DMS153 treated with DMSO at 0.1 percent for 48 hours (cell line): ENCODE measurements at regions not wholly inside any gene's neighbourhood (a gene's known extent, or its start where the extent isn't known, plus 50 kb on each side); places are given as distances from the start of the nearest gene placed in this dataset.
"Not testable (repeated sequence)": the region's sequence is repeated elsewhere in the genome, so short reads cannot be mapped to it uniquely, and the experiment has no call there.

Experiments used
- DNase-seq: peaks from one replicate; lab custom pipeline; 2025; ENCODE audit not compliant: unreplicated experiment; lab: John Stamatoyannopoulos, UW

DNA sequence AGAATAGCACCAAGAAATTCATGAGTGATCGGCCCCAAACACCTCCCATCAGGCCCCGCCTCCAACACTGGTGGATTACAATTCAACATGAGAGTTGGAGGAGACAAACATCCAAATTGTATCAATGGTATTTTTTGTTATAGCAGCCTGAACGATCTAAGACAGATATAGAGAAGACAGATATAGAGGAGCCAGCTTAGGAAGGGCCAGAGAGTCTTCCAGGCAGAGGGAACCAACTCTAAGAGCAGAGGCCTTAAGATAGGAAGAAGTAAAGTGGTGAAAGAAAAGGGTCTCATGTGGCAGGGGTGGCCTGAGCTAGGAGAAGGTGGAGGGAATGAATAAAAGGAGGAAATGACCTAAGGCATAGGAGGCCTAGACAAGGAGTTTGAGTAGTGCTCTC is 158.8 kb upstream of the TBL1XR1 start:
- DNase-seq, result no peak

DNA sequence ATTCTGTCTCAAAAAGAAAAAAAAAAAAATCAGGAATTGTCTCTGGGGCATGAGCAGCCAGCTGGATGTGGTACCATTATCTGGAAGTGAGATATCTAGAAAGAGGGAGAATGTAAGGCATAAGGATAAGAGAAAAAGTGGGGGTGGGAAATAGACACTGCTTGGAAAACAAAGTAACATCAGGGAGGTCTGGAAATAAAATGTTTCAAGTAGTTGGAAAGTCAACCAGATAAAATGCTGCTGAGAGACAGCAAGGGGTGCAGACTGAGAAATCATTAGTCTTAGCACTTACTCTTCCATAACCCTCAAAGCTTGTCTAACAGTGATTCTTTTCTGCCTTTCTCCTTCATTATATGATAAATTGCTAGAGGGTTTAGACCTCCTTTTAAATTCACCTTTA is 159.7 kb upstream of the TBL1XR1 start:
- no peak for DNase-seq

DNA sequence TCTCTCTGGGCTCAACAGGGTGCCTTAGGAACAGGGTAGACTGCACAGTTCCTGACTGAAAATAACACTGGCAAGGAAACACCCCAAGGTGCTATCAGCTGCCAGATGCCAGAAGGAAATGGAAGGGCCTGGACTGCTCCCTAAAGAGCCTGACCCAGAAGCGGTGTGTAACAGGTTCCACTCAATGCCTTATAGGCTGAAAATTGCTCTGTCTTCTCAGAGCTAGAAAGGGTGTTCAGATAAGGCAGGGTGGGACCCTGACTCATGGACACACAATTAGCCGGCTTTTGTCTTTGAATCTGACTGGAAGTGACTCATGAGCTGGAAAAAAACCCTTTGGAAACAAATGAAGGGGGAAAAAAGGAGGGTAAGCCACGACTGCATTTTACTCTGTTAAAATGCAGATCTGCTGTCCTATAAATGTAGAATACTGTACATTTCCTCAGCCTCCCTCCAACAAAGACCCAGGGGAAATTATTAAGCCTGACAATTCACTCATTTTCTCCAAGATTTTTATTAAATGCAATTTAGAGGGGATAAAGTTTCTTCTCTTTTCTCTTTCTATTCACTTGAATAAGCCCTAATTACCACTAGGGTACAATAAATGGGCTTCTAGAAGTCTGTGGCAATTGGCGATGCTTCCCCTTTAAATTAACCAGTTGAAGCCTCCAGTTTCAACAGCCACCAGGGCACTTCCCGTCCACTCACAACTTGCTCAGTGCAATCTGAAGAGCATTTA is 160.2 kb upstream of the TBL1XR1 start:
- no peak for DNase-seq

DNA sequence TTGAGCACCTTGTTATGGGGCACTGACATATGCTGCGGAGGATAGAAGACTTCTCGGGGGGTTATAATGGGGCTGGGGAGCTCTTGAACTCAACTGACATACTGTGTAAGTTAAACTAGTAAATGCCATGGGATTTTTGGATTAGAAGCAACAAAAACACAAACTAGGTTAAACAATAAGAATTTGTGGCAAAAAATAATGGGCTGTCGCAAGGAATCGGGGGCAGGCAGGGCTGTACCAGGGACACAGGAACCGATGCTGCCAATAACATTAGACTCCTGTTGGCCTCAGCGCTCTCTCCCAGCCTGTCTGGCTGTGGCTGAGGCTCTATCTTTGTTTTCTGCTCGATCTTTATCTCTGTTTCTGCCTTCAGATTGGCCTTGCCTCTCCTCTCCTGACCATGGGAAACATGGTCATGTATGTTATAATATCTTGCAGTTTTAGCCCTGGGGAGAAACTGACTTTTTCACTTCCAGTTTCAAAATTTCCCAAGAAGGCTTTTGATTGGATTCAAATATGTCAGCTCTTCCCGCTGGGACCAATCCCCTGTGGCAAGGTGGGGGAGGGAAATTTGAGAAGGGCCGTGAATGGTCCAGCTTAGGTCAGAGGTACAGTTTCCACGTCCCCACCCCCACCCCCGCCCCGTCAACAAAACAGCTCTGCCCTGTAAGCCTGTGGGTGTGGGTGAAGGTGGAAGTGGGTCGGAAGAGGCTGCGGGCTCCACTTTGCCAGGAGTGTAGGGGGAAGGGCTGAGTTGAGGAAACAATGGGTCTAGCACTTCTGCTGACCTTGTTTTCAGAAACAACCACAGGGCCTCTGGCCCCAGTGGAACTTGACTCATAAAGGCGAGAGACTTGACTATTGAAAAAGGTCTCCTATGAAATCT is 161.1 kb upstream of the TBL1XR1 start:
- DNase-seq, result peak; percentile 94

DNA sequence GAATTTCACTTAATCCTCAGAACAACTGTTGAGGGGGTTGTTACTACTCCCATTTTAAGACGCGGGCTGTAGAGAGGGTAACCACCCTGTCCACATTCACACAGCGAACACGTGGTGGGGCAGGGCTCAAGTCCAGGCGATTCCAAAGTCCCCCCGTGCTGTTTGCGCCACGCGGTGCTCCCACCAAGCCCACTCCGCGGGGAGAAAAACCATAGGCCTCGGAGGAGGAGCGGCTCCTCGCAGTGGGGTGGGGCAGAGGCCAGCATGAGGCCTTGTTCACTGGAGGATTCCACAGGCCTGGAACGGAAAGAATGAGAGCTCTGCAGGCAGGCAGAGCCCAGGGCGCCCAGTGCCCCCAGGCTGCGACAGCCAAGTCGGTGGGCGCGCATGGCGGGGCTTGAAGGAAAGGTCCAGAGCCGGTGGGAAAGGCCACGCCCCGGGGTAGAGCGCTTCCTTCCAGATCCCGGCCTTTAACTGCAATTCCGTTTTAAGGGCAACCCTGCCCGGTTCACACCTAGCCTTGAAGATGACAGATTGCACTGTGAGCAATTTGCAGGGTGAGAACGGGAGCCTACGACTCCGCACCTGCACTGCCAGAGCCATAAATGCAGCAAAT is 161.8 kb upstream of the TBL1XR1 start:
- peak; percentile 40 for DNase-seq

DNA sequence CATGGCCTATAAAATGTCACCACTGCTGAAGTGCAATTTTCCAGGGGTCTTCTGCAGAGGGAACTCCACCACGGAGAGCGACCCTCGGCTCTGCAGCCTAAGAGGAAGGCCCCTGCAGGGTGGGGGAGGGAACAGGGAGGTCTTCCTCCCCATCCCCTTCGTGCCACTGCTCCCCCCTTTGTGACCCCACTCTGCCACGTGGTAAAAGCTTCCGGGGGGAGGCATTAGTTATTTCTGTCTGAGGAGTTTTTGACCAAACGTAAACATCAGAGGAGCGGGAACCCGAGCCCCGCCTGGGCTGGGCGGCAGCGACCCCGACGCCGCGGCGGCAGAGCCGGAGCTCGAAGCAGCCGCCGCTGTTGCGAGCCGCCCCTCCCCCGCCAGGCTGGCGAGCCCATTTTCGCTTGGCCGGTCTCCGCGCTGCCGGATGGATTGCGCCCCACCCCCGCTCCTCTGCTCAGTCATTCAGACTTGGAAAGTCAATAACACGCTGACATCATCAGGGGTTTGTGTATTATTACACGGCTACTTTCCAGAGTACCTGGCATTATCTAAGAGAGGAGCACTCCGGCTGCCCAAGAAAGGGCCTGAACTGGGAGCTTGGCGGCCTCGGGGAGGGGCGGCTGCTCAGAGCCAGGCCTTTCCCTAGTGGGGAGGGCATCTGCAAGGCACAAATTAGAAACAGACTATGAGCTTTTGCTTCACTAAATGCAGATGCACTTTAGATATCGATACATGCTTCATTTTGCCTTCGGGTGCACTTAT is 162.5 kb upstream of the TBL1XR1 start:
- peak; percentile 87 for DNase-seq

DNA sequence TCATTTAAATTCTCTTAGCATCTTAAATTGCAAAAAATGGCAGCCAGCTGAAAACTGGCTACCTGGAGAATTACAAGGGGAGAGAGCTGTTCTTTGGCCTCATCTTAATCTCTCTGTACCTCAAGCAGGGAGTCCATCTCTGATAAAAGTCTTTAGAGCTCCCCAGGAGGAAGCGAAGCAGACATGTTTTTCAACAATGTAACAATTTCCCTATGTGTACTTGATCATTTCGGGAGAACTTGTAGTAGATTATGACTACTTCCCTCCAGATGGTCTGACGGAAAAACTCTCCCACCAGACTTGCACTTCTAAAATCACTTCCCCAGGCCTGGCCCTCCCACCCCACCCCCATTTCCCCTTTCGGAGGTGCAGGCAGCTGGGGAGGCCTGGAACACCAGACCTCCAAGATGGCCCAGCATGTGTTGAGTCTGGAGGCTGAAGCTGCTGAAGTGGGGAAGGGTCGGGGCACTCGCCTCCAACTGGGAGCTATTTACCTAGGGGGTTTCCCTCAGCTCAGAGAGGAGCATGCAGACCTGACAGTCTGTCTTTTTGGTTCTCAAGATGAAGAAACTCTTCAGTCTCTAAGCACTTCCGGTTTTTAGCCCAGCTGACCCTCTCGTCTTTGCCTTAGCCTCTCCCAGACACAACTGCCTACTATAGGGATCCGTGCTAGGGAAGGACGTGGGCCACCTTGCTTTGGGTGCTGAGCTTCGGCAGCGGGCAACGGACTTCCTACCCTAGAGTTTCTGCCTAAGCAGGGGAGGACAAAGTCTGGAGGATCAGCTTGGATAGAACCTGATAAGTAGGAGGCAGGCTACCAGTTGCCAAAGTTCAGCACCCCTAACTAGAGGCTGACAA is 164.0 kb upstream of the TBL1XR1 start:
- no peak for DNase-seq

DNA sequence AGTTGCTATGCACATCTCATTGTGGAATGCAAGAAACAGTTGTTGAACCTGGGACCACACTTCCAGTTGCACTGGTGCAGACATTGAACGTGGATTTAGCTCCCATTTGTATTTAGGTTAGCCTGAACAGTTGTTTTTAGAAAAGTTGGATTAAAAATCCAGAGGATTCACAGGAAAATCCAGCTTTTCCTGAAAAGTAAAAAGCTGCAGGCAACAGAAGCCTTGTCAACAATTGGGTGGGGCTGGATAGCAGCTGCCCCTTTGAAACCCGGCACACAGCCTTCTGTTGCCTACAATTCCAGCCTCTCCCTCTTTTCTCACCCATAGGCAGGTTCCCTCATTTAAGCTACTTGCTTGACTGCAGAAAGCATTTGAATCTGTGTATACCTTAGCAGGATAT is 165.3 kb upstream of the TBL1XR1 start:
- DNase-seq, result no peak

DNA sequence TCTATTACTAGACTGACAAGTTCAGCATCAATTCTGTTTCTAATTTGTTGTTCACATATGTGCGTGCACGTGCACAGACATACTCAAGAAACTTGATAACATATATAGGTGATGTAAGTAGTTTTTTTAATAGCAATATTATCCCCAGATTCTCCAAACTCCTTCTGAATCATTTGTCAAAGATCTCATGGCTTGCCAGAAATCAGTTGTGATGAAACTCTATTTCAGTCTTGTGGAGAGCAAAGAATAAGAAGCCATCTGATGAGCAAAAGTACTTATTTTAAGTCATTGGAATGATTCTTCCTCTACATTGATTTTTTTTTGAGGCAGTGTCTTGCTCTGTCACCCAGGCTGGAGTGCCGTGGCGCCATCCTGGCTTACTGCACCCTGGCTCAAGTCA is 167.0 kb upstream of the TBL1XR1 start:
- DNase-seq, result no peak

DNA sequence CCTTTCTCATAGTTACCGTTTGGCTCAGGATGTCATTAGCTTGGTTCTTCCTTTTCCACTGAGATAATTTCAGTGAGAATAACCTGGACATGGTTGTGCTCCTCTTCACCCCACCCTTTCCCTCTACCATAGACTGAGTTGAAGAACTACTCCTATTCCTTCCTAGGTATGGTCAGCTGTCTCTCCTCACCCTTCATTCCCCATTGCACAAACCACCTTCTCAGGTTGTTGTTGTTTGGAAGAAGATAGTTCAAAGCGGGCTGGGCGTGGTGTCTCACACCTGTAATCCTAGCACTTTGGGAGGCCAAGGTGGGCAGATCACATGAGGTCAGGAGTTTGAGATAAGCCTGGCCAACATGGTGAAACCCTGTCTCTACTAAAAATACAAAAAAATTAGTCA is 168.0 kb upstream of the TBL1XR1 start:
- not testable (repeated sequence) for DNase-seq

DNA sequence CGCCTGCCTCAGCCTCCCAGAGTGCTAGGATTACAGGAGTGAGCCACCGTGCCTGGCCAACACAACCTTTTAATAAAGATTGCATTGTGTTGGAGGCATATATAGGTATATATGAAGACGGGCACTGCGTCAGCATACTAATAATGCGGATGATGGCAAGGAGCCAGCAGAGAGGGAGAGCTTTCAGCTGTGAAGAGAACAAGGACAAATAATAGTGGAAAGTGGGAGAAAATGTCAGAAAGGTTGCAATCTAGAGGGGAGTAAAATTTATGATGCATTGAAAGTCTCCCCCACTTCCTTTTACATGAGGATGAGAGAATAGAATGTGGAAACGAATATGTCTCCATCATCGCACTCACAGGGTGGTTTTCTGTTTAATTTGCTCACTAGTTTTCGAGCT is 170.5 kb upstream of the TBL1XR1 start:
- no peak for DNase-seq

DNA sequence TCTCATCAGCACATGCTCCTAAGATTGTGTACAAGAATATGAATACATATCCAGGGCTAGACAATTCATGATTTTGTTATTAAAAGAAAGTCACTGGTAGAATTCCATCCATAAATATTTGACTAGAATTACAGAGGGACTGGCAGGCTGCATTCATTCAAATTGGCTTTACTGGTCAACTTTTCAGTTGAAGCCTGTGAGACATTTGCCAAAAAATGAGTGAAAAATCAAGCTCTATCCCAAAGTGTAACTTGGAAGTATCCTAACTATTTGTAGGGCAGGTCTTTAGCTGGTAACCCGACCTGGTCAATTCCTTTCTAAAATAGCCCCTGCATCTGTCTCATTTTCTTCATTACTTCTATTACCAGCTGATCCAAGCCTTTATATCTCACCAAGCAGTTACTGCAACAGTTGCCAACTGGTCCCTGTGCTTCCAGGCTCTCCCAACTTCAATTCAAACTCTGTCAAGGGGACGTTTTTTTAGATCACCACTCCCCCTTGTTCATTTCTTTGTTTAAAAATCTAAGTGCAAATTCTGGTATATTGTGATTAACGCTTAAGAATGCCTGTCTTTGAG is 173.1 kb upstream of the TBL1XR1 start:
- DNase-seq, result no peak

DNA sequence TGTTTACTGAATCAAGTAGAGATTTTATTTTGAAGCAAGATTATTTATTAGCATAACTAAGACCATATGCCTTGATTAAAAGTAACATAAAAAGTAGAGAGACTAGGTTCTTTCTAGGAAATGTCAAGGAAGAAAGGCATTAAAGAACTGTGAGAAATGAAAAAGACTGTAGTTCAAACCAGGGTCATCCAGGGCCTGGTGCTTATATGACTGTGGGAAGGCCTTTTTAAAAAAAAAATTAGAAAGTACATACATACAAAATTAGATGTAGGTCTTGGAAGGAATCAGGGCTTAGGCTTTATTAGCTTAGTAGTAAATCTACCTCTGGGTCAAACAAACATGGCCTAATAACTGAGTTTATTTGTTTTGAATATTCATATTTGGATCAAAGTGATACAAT is 173.9 kb upstream of the TBL1XR1 start:
- DNase-seq, result no peak

DNA sequence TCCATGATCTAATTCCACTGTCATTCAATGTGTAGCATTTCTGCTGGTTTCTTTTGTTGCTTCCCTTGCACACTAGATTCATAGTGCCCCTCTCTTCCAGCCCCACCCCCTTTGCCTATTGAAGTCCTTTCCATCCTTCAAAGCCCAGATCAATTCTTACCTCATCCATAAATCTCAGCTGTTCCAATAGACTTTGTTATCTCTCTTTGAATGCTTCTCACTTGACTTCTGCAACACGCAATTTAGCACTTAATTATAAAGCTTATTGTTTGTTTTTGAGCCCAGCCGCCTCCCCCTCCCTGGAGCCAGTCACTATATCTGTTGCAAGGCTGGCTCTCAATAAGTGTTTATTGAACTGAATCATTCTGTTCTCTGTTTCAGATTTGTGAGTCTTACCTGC is 174.6 kb upstream of the TBL1XR1 start:
- peak; percentile 78 for DNase-seq

DNA sequence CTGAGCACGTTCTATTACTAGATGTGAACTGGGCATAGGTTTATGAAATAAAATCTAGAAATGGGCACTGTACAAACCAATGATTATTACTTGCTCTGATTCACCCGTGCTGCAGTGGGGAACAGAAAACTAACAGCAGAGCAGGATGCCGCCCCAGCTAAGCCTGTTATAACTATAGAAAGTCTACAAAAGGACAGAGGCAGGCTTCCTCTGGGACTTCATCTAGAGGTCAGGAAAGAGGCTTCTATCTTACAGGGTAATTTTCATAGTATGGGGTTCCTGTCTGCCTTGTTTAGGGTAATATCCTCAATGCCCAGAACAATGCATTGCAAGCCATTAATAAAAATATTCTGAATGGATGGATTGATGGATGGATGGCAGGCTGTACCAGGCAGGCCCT is 177.0 kb upstream of the TBL1XR1 start:
- no peak for DNase-seq

DNA sequence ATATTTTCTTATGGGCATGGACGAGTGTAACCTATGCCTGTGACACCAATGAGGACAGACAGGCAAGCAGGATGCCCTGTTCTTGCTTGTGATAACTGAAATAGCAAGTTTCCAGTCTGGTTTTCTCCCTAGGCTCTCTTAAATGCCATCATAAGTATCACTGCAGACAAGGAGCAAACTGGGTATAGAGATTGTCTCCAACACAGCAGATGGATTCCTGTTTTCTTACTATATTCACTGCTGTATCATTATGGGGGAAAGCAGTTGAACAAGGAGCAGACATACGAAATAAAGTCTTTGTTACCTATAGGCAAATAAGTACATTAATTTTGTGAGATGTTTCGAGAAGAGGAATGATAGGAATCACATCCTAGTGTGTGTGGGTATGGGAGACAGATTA is 178.0 kb upstream of the TBL1XR1 start:
- no peak for DNase-seq

DNA sequence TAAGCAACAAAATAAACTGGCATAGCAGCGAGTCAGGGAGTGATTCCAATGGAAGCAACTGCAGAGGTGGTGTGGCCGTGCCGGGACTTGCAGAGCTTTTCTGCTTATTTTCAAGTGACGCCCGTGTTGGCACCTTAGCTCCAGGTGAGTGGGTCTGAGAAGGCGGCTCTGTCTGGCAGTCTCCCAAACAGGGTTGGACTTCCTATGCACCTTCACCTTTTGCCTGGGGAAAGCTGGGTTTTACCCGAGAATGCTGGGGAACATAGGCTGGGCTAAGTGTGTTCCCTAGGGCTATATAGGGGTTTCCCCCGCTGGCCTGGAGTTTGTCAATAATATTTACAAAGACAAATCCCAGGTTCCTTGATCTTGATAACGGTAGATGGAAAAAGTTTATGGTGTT is 179.9 kb upstream of the TBL1XR1 start:
- no peak for DNase-seq

DNA sequence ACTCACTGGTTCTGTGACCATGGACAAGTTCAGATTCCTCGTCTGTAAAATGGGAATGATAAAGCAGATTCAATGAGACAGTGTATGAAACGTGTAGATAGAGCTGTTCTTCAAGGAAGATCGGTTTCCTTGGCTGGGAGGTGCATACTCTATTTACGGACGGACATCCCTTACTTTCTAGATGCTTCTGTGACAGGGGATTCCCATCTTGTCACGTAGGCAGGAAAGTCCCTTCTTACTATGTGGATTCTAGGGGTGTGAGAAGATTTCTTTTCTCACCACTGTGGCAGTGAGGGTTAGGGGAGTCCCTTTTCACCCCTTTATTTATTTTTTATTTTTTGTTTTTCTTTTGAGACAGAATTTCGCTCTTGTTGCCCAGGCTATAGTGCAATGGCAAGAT is 180.9 kb upstream of the TBL1XR1 start:
- no peak for DNase-seq

DNA sequence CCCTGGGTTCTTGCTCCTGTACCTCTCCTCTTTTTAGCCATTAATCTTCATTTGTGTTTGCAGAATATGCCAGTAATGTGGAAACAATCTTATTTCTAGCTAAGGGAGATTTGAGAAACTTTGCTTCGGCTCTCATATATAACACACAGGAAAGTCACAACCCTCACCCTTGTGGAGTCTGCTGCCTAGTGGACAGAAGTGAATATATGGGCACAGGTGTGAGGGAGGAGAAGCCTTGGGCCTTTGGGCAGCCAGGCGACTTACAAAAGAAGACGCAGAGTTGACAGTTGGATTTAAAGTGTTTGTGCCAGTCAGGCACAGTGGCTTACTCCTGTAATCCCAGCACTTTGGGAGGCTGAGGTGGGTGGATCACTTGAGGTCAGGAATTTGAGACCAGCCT is 181.8 kb upstream of the TBL1XR1 start:
- DNase-seq, result no peak

DNA sequence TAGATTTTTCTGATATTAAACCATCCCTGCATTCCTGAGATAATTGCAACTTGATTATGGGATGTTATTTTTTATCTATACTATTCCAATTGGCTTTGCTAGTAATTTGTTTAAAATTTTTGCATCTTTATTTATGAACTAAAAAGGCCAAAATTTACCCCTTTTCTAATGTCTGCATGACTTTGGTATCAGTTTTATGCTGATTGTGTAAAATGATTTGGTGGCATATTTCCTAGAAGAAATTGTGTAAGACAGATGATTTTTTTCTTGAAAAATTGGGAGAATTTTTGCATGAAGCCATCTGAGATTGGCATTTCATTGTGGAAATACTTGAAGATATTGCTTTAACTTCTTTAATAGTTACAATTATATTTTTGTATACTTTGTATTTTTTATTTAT is 183.8 kb upstream of the TBL1XR1 start:
- no peak for DNase-seq
